Activated naive CD8-positive, alpha-beta T cell treated with anti-CD3 and anti-CD28 coated beads, Interleukin-2, amount 50 U/mL, for 24 hours (primary cell): ENCODE measurements at regions not wholly inside any gene's neighbourhood (a gene's known extent, or its start where the extent isn't known, plus 50 kb on each side); places are given as distances from the start of the nearest gene placed in this dataset.

Source experiments
- ATAC-seq: fragments of 150-1000 bp; cut with Tn5 transposase; one replicate; pipeline ENCODE4 v1.10.0; 2021
- DNase-seq: peaks from one replicate; pipeline ENCODE4 v3.0.0; 2021
- H3K27ac Mint-ChIP-seq: one replicate; pipeline ENCODE4 v1.8.0; 2021; ENCODE audit warnings: mild to moderate bottlenecking, mixed read lengths
- H3K27me3 Mint-ChIP-seq: one replicate; pipeline ENCODE4 v1.8.0; 2021; ENCODE audit warnings: mixed read lengths
- H3K36me3 Mint-ChIP-seq: one replicate; pipeline ENCODE4 v1.8.0; 2021; ENCODE audit warnings: low read depth, mixed read lengths
- H3K4me1 Mint-ChIP-seq: one replicate; pipeline ENCODE4 v1.8.0; 2021; ENCODE audit warnings: mixed read lengths
- H3K4me3 Mint-ChIP-seq: one replicate; pipeline ENCODE4 v1.8.0; 2021; ENCODE audit warnings: mild to moderate bottlenecking, moderate library complexity, mixed read lengths
- H3K9me3 Mint-ChIP-seq: one replicate; pipeline ENCODE4 v1.8.0; 2021; ENCODE audit warnings: mixed read lengths

GRCh38 chr5:114053372-114053771, 308.5 kb upstream of the KCNN2 start:
- ATAC-seq: no peak
- H3K36me3 Mint-ChIP-seq: no peaks in the 10 kb centered on the region
- no peak overlapping the region for H3K27ac Mint-ChIP-seq
- peaks cover 39% of the 10 kb centered on the region for H3K27me3 Mint-ChIP-seq
- H3K4me1 Mint-ChIP-seq: no peaks in the 10 kb centered on the region
- no peak for DNase-seq
- H3K4me3 Mint-ChIP-seq: no peak overlapping the region
- H3K9me3 Mint-ChIP-seq: no peaks in the 10 kb centered on the region

DNA sequence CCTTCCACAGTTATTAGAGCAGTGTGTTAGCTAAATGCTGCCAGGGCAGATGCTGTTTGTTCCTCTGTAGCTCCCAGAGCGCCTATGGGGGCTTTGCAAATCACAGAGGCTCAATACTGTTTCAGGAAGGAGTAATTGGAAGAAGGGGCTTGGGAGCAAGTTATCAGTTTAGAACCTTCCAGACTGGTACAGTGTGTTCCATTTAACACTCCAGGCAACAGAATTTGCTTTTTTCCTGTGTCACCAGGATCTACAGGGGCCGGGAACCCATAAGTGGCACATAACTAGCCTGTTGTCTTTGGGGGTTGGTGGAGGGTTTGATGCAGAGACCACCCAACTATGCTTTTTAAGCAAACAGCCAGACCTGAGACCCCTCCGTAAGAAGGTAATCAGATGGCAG, 307.3 kb upstream of the KCNN2 start:
- H3K4me3 Mint-ChIP-seq: no peak overlapping the region
- no peak for DNase-seq
- H3K36me3 Mint-ChIP-seq: no peaks in the 10 kb centered on the region
- H3K27me3 Mint-ChIP-seq: peaks cover 42% of the 10 kb centered on the region
- no peaks in the 10 kb centered on the region for H3K4me1 Mint-ChIP-seq
- no peaks in the 10 kb centered on the region for H3K9me3 Mint-ChIP-seq
- peak; percentile 22 for ATAC-seq
- no peak overlapping the region for H3K27ac Mint-ChIP-seq

GRCh38 chr5:114055318-114056184, 306.3 kb upstream of the KCNN2 start:
- DNase-seq: no peak
- Mint-ChIP-seq H3K27ac (no peak overlapping the region), H3K4me1 (no peaks in the 10 kb centered on the region), H3K36me3 (no peaks in the 10 kb centered on the region), H3K27me3 (peaks cover 42% of the 10 kb centered on the region), H3K9me3 (no peaks in the 10 kb centered on the region), H3K4me3 (no peak overlapping the region)
- ATAC-seq: no peak

- peaks cover 42% of the 10 kb centered on the region for H3K27me3 Mint-ChIP-seq
- ATAC-seq (no peak), DNase-seq (no peak)
- no peaks in the 10 kb centered on the region for H3K36me3 Mint-ChIP-seq
- H3K27ac Mint-ChIP-seq: no peak overlapping the region
- H3K4me1 Mint-ChIP-seq: no peaks in the 10 kb centered on the region
- no peaks in the 10 kb centered on the region for H3K9me3 Mint-ChIP-seq
- no peak overlapping the region for H3K4me3 Mint-ChIP-seq
Measured at GRCh38 chr5:114056185-114056538, 305.7 kb upstream of the KCNN2 start.

DNA sequence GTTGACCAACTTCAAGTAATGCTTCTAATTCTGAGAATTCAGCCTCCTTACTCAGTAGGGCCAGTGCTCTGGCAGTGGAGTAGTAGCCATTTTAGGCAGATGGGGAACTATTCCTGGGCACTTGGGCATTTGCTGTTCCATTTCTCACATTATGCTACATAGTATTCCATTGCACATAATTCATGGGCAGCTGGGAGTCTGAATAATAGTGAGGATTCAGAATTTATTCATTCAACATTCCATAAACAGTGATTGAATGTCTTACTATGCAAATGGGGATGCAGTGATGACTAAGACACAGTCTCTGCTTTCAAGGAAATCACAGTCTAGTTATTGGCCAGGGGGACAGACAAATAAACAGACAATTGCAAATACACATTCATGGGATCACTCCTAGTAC, 301.0 kb upstream of the KCNN2 start:
- DNase-seq (no peak), ATAC-seq (no peak)
- no peaks in the 10 kb centered on the region for H3K36me3 Mint-ChIP-seq
- H3K27me3 Mint-ChIP-seq: peaks cover 20% of the 10 kb centered on the region
- no peaks in the 10 kb centered on the region for H3K4me1 Mint-ChIP-seq
- no peak overlapping the region for H3K27ac Mint-ChIP-seq
- H3K4me3 Mint-ChIP-seq: no peak overlapping the region
- H3K9me3 Mint-ChIP-seq: no peaks in the 10 kb centered on the region

DNA sequence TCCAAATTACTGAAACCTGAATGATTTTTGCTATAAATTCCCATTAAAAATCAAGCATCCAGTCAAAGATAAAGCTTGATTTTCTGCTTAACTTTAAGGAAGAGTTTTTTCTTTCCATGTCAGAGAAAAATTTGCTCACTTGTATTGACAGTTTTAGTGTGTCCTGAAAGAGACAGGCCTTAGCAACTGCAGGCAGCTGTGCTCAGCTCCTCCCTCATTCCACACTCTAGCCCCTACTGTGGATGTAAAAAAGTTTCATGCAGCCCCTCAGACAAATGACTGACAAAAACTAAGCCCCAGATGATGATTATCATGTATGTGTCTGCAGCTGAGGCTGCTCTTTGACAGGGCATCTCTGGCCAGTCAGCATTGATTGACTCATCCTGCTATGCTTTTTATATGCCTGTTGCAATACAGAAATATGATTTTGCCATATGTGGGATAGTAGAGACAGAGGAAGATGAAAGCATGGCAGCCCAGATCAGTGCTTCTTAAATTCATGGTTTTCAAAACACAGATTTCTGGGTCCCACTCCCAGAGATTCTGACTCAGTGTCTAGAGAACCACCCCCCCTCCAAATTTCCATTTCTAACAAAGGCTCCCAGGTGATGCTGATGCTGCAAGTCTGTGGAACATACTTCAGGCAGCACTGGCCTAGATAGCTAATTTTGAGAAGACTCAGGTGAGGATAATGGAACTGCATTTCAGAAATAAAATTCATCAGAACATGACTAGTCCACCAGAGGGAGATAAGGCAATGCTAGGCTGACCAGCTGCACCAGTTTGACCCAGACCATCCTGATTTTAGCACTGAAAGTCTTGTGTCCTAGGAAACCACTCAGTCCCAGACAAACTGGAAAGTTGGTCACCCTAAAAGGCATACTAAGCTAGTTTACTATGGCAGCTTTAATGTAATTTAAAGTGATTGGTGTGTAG, 298.7 kb upstream of the KCNN2 start:
- Mint-ChIP-seq H3K27ac (no peak overlapping the region), H3K9me3 (no peaks in the 10 kb centered on the region), H3K27me3 (peaks cover 5% of the 10 kb centered on the region), H3K4me3 (no peak overlapping the region), H3K4me1 (no peaks in the 10 kb centered on the region), H3K36me3 (no peaks in the 10 kb centered on the region)
- DNase-seq (no peak), ATAC-seq (no peak)

GRCh38 chr5:114065912-114066311, 296.0 kb upstream of the KCNN2 start:
- Mint-ChIP-seq H3K4me1 (no peaks in the 10 kb centered on the region), H3K27me3 (no peaks in the 10 kb centered on the region), H3K4me3 (no peak overlapping the region), H3K27ac (no peak overlapping the region), H3K36me3 (no peaks in the 10 kb centered on the region), H3K9me3 (no peaks in the 10 kb centered on the region)
- ATAC-seq: no peak
- DNase-seq: no peak

DNA sequence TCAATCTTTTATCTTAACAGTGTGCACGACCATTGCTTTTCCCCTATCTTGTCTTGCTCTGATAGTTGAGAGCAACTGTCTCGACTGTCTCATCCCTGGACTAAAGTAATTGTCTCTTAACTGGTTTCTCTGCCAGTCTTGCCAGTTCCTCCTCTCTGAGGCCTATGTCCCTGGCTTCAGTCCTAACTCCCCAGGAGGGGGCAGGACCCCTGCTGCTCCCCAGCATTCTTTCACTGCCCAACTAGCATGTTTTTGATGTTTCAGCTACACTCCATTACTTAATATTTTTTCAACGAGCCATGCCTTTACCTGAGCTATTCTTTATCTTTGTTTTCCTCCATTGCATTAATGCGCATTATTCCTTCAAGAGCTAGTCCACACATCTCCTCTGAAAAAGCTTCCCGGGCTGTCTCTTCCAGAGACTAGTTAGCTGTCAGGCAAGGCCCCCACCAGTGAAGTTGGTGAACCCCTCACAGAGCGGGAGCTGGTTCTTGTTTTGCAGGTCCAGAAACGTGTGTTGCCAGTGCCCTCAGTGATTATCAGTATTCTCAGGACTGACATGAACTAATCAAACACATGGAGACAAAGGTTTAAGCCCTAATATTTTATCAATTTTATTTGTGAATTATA, 291.7 kb upstream of the KCNN2 start:
- no peak for DNase-seq
- Mint-ChIP-seq H3K4me3 (no peak overlapping the region), H3K36me3 (no peaks in the 10 kb centered on the region), H3K9me3 (no peaks in the 10 kb centered on the region), H3K27me3 (no peaks in the 10 kb centered on the region), H3K4me1 (no peaks in the 10 kb centered on the region), H3K27ac (no peak overlapping the region)
- ATAC-seq: no peak

DNA sequence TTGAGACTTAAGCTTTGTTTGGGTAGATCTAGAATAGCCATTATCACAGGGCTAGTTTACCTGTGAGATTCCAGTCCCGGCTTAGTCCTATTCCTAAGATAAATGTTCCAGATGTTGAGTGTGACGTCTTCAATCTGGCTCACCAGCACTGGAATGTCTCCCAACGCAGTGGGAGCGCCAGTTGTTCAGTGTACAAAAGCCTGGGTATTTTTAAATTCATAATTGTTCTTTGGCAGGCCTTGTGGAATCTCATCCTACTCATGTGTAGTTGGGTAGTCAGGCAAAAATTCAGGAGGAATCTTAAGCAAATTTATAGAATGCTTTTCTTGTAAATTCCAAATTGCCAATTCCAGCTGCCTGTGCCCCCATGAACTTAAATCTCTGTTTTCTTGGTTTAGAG, 272.6 kb upstream of the KCNN2 start:
- Mint-ChIP-seq H3K36me3 (no peaks in the 10 kb centered on the region), H3K27ac (no peak overlapping the region), H3K4me1 (no peaks in the 10 kb centered on the region), H3K27me3 (no peaks in the 10 kb centered on the region), H3K4me3 (no peak overlapping the region), H3K9me3 (peaks cover 15% of the 10 kb centered on the region)
- DNase-seq: no peak
- ATAC-seq: no peak

DNA sequence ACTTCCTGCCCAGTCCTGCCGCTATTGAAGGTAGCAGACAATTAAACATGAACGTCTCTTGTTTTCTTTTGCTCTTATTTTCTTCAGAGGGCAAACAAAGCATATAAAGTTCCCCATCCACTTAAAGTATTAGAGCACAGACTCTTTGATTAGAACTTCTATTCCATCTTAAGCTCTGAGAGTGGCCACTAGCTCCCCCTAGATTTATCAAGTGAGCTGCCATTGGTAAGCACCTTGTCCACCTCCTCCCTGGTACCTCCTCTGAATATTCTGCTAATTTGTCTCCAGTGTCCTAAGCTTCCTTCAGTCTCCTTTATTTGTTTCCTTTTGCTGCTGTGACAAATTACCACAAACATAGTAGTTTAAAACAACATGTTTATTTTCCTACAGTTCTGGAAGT, 264.3 kb upstream of the KCNN2 start:
- no peaks in the 10 kb centered on the region for H3K36me3 Mint-ChIP-seq
- no peaks in the 10 kb centered on the region for H3K27me3 Mint-ChIP-seq
- peaks cover 13% of the 10 kb centered on the region for H3K9me3 Mint-ChIP-seq
- no peak overlapping the region for H3K27ac Mint-ChIP-seq
- ATAC-seq (no peak), DNase-seq (no peak)
- no peak overlapping the region for H3K4me3 Mint-ChIP-seq
- no peaks in the 10 kb centered on the region for H3K4me1 Mint-ChIP-seq

- no peaks in the 10 kb centered on the region for H3K27me3 Mint-ChIP-seq
- ATAC-seq: no peak
- peaks cover 7% of the 10 kb centered on the region for H3K9me3 Mint-ChIP-seq
- no peaks in the 10 kb centered on the region for H3K36me3 Mint-ChIP-seq
- H3K4me3 Mint-ChIP-seq: no peak overlapping the region
- H3K4me1 Mint-ChIP-seq: no peaks in the 10 kb centered on the region
- no peak for DNase-seq
- H3K27ac Mint-ChIP-seq: no peak overlapping the region
Measured at GRCh38 chr5:114099161-114099560, 262.7 kb upstream of the KCNN2 start.

DNA sequence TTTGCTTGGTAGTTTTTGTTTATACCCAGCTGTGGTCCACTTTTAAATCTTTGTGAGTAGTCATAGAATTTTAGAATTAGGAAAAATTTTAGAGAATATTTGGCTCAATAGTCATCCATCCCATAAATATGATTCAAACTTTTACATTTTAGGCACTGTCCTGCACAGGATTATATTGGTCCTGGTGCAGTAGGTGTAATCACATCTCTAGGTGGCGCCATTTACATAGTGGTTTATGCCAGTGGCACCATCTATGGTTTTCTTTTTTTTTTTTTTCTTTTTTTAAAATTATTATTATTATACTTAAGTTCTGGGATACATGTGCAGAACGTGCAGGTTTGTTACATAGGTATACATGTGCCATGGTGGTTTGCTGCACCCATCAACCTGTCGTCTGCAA, 260.7 kb upstream of the KCNN2 start:
- Mint-ChIP-seq H3K4me1 (no peaks in the 10 kb centered on the region), H3K4me3 (no peak overlapping the region), H3K36me3 (no peaks in the 10 kb centered on the region), H3K27me3 (no peaks in the 10 kb centered on the region), H3K27ac (no peak overlapping the region), H3K9me3 (peaks cover 7% of the 10 kb centered on the region)
- ATAC-seq: no peak
- no peak for DNase-seq

GRCh38 chr5:114113604-114114003, 248.3 kb upstream of the KCNN2 start:
- ATAC-seq (no peak), DNase-seq (no peak)
- Mint-ChIP-seq H3K36me3 (no peaks in the 10 kb centered on the region), H3K4me1 (no peaks in the 10 kb centered on the region), H3K27me3 (no peaks in the 10 kb centered on the region), H3K4me3 (no peak overlapping the region), H3K9me3 (no peaks in the 10 kb centered on the region), H3K27ac (no peak overlapping the region)

- no peak for ATAC-seq
Measured at GRCh38 chr5:114116981-114117380, 244.9 kb upstream of the KCNN2 start.

DNA sequence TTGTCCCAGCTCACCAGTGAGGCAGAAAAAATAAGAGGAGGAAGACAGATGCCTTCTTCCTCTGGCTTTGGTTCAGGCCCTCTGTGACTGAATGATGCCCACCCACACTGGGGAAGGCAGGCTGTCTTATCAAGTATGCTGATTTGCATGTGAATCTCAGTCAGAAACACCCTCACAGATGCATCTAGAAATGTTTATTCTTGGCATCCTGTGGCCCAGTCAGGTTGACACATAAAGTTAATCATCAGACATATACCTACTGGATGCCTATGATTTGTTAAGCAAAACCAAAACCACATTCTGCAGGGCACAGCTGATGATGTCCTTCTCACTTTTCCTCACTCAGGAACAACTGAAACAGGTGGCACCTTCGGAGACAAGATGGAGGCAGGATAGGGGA, 243.4 kb upstream of the KCNN2 start:
- Mint-ChIP-seq H3K36me3 (no peaks in the 10 kb centered on the region), H3K4me3 (no peak overlapping the region), H3K9me3 (no peaks in the 10 kb centered on the region), H3K27ac (no peak overlapping the region), H3K27me3 (no peaks in the 10 kb centered on the region), H3K4me1 (no peaks in the 10 kb centered on the region)
- DNase-seq (no peak), ATAC-seq (no peak)

More at GRCh38 chr5:114116981-114117380, 244.9 kb upstream of the KCNN2 start:
- no peak for DNase-seq
- H3K4me1 Mint-ChIP-seq: no peaks in the 10 kb centered on the region
- H3K4me3 Mint-ChIP-seq: no peak overlapping the region
- H3K9me3 Mint-ChIP-seq: no peaks in the 10 kb centered on the region
- H3K27ac Mint-ChIP-seq: no peak overlapping the region
- no peaks in the 10 kb centered on the region for H3K27me3 Mint-ChIP-seq
- no peaks in the 10 kb centered on the region for H3K36me3 Mint-ChIP-seq
